H1 (cell line): ENCODE measurements at regions not wholly inside any gene's neighbourhood (a gene's known extent, or its start where the extent isn't known, plus 50 kb on each side); places are given as distances from the start of the nearest gene placed in this dataset.

Source experiments
- CTCF ChIA-PET: fragments of 300-600 bp; sonication (Branson Sonifier 250); formaldehyde crosslinking; loops from one replicate; lab custom pipeline; 2021; ENCODE audit not compliant: partially characterized antibody; lab: Charles Lee
- POLR2A ChIA-PET: fragments of 300-600 bp; sonication (Branson Sonifier 250); formaldehyde crosslinking; loops from one replicate; lab custom pipeline; 2021; ENCODE audit warnings: inconsistent platforms; ENCODE audit not compliant: partially characterized antibody; lab: Charles Lee
- DNase-seq, 2 experiments: peaks; one replicate each; pipeline versions ENCODE4 v3.0.0 to v3.0.0-alpha.2; 2010 to 2022; ENCODE audit warnings: low spot score in 2 of 2, low read depth in 1 of 2, mixed read lengths in 1 of 2
- FAIRE-seq: peaks from 2 replicates; lab custom pipeline; 2011; peaks lifted over from hg19 to GRCh38; lab: Jason Lieb, UNC
- H2AFZ ChIP-seq: 2 replicates; pipeline ENCODE4 v1.8.1; 2012; ENCODE audit warnings: low read length, inconsistent platforms
- H2AK5ac ChIP-seq: 2 replicates; pipeline ENCODE4 v1.6.1; 2013; ENCODE audit warnings: low read depth, low read length
- H2BK120ac ChIP-seq: replicated peaks from 2 replicates; pipeline ENCODE3; 2013; ENCODE audit warnings: low read depth, low read length, inconsistent platforms
- H2BK12ac ChIP-seq: 2 replicates; pipeline ENCODE4 v1.6.1; 2013; ENCODE audit warnings: low read depth, low read length
- H2BK15ac ChIP-seq: 2 replicates; pipeline ENCODE4 v1.6.1; 2013; ENCODE audit warnings: low read length
- H2BK20ac ChIP-seq: 2 replicates; pipeline ENCODE4 v1.6.1; 2013; ENCODE audit warnings: low read length
- H2BK5ac ChIP-seq: 2 replicates; pipeline ENCODE4 v1.6.1; 2013; ENCODE audit warnings: low read depth, low read length
- H3K14ac ChIP-seq: 2 replicates; pipeline ENCODE4 v1.6.1; 2013; ENCODE audit warnings: inconsistent platforms; ENCODE audit not compliant: insufficient read length
- H3K18ac ChIP-seq: 2 replicates; pipeline ENCODE4 v1.6.1; 2013; ENCODE audit warnings: low read length; ENCODE audit errors: extremely low read depth
- H3K23ac ChIP-seq: 2 replicates; pipeline ENCODE4 v1.6.1; 2013; ENCODE audit warnings: inconsistent platforms; ENCODE audit not compliant: insufficient read length
- H3K23me2 ChIP-seq: 2 replicates; pipeline ENCODE4 v1.6.1; 2013; ENCODE audit warnings: low read depth, low read length
- H3K27ac ChIP-seq: 2 replicates; pipeline ENCODE4 v1.6.1; 2011; ENCODE audit warnings: low read depth, low read length, inconsistent platforms
- H3K27me3 ChIP-seq, 4 experiments: replicated peaks in 1 of 4; 1 replicate in 1 of 4; 2 replicates in 3 of 4; pipeline versions ENCODE4 v1.6.1 to v1.8.1; 2011 to 2013; ENCODE audit warnings: low read length in 3 of 4, mild to moderate bottlenecking in 3 of 4, inconsistent platforms in 2 of 4, mixed read lengths in 2 of 4, moderate library complexity in 1 of 4; ENCODE audit not compliant: control insufficient read depth in 3 of 4, insufficient read depth in 3 of 4; ENCODE audit errors: extremely low read depth in 1 of 4
- H3K36me3 ChIP-seq, 4 experiments: 2 replicates each; pipeline versions ENCODE4 v1.6.1 to v1.8.1; 2011 to 2013; ENCODE audit warnings: mild to moderate bottlenecking in 4 of 4, low read length in 3 of 4, moderate library complexity in 2 of 4, control low read depth in 1 of 4, inconsistent platforms in 1 of 4; ENCODE audit not compliant: insufficient read depth in 4 of 4, control insufficient read depth in 2 of 4
- H3K4ac ChIP-seq: replicated peaks from 2 replicates; pipeline ENCODE3; 2013; ENCODE audit warnings: low read length, low read depth, mixed read lengths, inconsistent platforms; ENCODE audit not compliant: insufficient read length
- H3K4me1 ChIP-seq, 4 experiments: replicated peaks in 1 of 4; 1 replicate in 1 of 4; 2 replicates in 3 of 4; pipeline versions ENCODE4 v1.6.1 to v1.8.1; 2011 to 2013; ENCODE audit warnings: low read length in 3 of 4, inconsistent platforms in 2 of 4, mixed read lengths in 1 of 4; ENCODE audit not compliant: insufficient read depth in 4 of 4, control insufficient read depth in 3 of 4
- H3K4me2 ChIP-seq, 2 experiments: 2 replicates each; pipeline versions ENCODE4 v1.6.1 to v1.8.1; 2011 to 2013; ENCODE audit warnings: low read depth in 2 of 2, low read length in 2 of 2, control low read depth in 1 of 2, inconsistent platforms in 1 of 2, mild to moderate bottlenecking in 1 of 2; ENCODE audit not compliant: insufficient read depth in 1 of 2
- H3K4me3 ChIP-seq, 4 experiments: fragments of 200-600, 300-600 bp in 1 of 4; sonication (generic), shearing (Covaris generic), sonication (Bioruptor Twin) in 1 of 4; 2 replicates each; pipeline versions ENCODE4 v1.5.1 to v1.8.1; 2011 to 2016; ENCODE audit warnings: low read length in 4 of 4, low read depth in 3 of 4, control low read depth in 2 of 4, inconsistent platforms in 2 of 4, mild to moderate bottlenecking in 2 of 4, mixed read lengths in 1 of 4, moderate library complexity in 1 of 4; ENCODE audit not compliant: insufficient read depth in 2 of 4; ENCODE audit errors: extremely low read depth in 1 of 4
- H3K56ac ChIP-seq: replicated peaks from 2 replicates; pipeline ENCODE3; 2013; ENCODE audit warnings: low read depth, mild to moderate bottlenecking, mixed read lengths, low read length, inconsistent platforms; ENCODE audit not compliant: insufficient read length
- H3K79me1 ChIP-seq: 2 replicates; pipeline ENCODE4 v1.6.1; 2013; ENCODE audit warnings: low read depth, low read length, control low read depth
- H3K79me2 ChIP-seq, 2 experiments: 2 replicates each; pipeline versions ENCODE4 v1.6.1 to v1.8.1; 2012 to 2013; ENCODE audit warnings: low read length in 2 of 2, mild to moderate bottlenecking in 2 of 2, inconsistent platforms in 1 of 2; ENCODE audit not compliant: insufficient read depth in 2 of 2, control insufficient read depth in 1 of 2
- H3K9ac ChIP-seq, 4 experiments: replicated peaks in 1 of 4; 1 replicate in 1 of 4; 2 replicates in 3 of 4; pipeline versions ENCODE4 v1.6.1 to v1.8.1; 2011 to 2013; ENCODE audit warnings: low read depth in 3 of 4, low read length in 3 of 4, control low read depth in 2 of 4, mild to moderate bottlenecking in 2 of 4, moderate library complexity in 2 of 4, inconsistent platforms in 1 of 4; ENCODE audit errors: extremely low read depth in 1 of 4
- H3K9me3 ChIP-seq, 2 experiments: 2 replicates each; pipeline versions ENCODE4 v1.6.1 to v1.8.1; 2012 to 2013; ENCODE audit warnings: mild to moderate bottlenecking in 2 of 2, moderate library complexity in 2 of 2, control low read depth in 1 of 2, inconsistent platforms in 1 of 2, low read depth in 1 of 2, low read length in 1 of 2, mixed read lengths in 1 of 2; ENCODE audit not compliant: insufficient read depth in 2 of 2
- H4K20me1 ChIP-seq, 2 experiments: replicated peaks in 1 of 2; 2 replicates each; pipeline versions ENCODE3 to v1.8.1; 2011 to 2013; ENCODE audit warnings: inconsistent platforms in 2 of 2, low read length in 2 of 2, mild to moderate bottlenecking in 1 of 2; ENCODE audit not compliant: insufficient read depth in 2 of 2, control insufficient read depth in 1 of 2
- H4K5ac ChIP-seq: 2 replicates; pipeline ENCODE4 v1.6.1; 2013; ENCODE audit warnings: low read length, low read depth, mixed read lengths, inconsistent platforms; ENCODE audit not compliant: insufficient read length
- H4K8ac ChIP-seq: 2 replicates; pipeline ENCODE4 v1.8.0; 2013; ENCODE audit warnings: mild to moderate bottlenecking, moderate library complexity, low read length, inconsistent platforms; ENCODE audit not compliant: insufficient read depth; ENCODE audit errors: extremely low read depth
- H4K91ac ChIP-seq: replicated peaks from 2 replicates; pipeline ENCODE3; 2013; ENCODE audit warnings: low read length, mixed read lengths, inconsistent platforms; ENCODE audit not compliant: insufficient read length
- CBX5 ChIP-seq: fragments of 300-800, 300-1000 bp; sonication (generic); IDR thresholded peaks from 2 replicates; pipeline ENCODE4 v1.7.1; 2016; ENCODE audit warnings: antibody characterized with exemption, low read length, low read depth
- CREB1 ChIP-seq: IDR thresholded peaks from 2 replicates; pipeline ENCODE4 v1.6.1; 2012; ENCODE audit warnings: inconsistent platforms
- HDAC6 ChIP-seq: IDR thresholded peaks from one replicate; pipeline ENCODE4 v1.7.1; 2012; ENCODE audit warnings: low read depth, mild to moderate bottlenecking, inconsistent platforms, low read length, moderate library complexity
- JUN ChIP-seq: IDR thresholded peaks from 2 replicates; pipeline ENCODE4 v1.6.1; 2011; ENCODE audit warnings: low read depth, mild to moderate bottlenecking, improper control_type of control experiment, low read length
- KDM1A ChIP-seq: fragments of 200-600, 300-600 bp; sonication (generic); IDR thresholded peaks from 2 replicates; pipeline ENCODE4 v1.7.1; 2016; ENCODE audit warnings: mild to moderate bottlenecking, low read length, borderline replicate concordance
- NANOG ChIP-seq: IDR thresholded peaks from 2 replicates; pipeline ENCODE4 v1.6.1; 2011; ENCODE audit warnings: low read length, low read depth, mild to moderate bottlenecking, inconsistent platforms; ENCODE audit not compliant: insufficient read depth, poor library complexity, severe bottlenecking
- PHF8 ChIP-seq: fragments of 200-600 bp; sonication (generic); conservative IDR thresholded peaks from 2 replicates; pipeline ENCODE4 v1.7.1; 2012; ENCODE audit warnings: low read depth, mild to moderate bottlenecking, inconsistent platforms, low read length, moderate library complexity
- RAD21 ChIP-seq, 2 experiments: IDR thresholded peaks in 1 of 2; conservative IDR thresholded peaks in 1 of 2; 2 replicates each; pipeline ENCODE4 v1.6.1; 2011; ENCODE audit warnings: low read depth in 2 of 2, low read length in 2 of 2, improper control_type of control experiment in 1 of 2, inconsistent platforms in 1 of 2, mild to moderate bottlenecking in 1 of 2, moderate library complexity in 1 of 2
- RFX5 ChIP-seq: IDR thresholded peaks from 2 replicates; pipeline ENCODE4 v1.6.1; 2011; ENCODE audit warnings: low read depth, low read length, improper control_type of control experiment, borderline replicate concordance
- SAP30 ChIP-seq: fragments of 300-600 bp; sonication (generic); IDR thresholded peaks from 2 replicates; pipeline ENCODE4 v1.7.1; 2012; ENCODE audit warnings: low read length, moderate library complexity, mild to moderate bottlenecking, inconsistent platforms; ENCODE audit not compliant: insufficient read depth, insufficient replicate concordance
- SIRT6 ChIP-seq: IDR thresholded peaks from one replicate; pipeline ENCODE4 v1.7.1; 2012; ENCODE audit warnings: low read length, inconsistent platforms

DNA sequence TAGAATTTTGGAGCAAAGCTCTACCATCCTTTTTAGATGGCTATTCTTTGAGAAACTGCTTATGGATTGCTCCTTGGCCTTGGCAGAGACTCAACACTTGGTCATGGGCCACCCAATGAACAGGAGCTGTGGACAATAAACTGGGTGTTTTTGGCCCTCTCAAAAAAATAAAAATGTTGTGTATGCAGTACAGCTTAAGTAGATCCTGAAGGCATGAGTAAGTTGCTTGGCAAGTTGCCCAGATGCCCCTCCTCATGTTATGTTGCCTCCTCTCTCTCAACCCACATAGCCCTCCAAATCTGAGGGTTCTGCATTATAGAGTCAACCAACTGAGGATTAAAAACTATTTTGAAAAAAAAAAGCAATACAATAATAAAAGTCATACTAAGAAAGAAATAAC, 124.9 kb downstream of the ATP23 start:
- Histone ChIP-seq H2BK120ac (no peak overlapping the region), H3K79me1 (no peaks in the 10 kb centered on the region), H3K4me2 (no peak overlapping the region), H4K91ac (no peak overlapping the region), H4K5ac (no peak overlapping the region), H4K8ac (no peak overlapping the region), H3K9ac (no peak overlapping the region), H3K9me3 (no peaks in the 10 kb centered on the region), H3K23ac (no peak overlapping the region), H2AK5ac (no peak overlapping the region), H3K23me2 (no peaks in the 10 kb centered on the region), H2BK15ac (no peak overlapping the region), H3K27ac (no peak overlapping the region), H3K4me1 (no peaks in the 10 kb centered on the region), H2BK12ac (no peak overlapping the region), H4K20me1 (no peaks in the 10 kb centered on the region), H3K4ac (no peak overlapping the region), H2BK5ac (no peak overlapping the region), H2AFZ (no peak overlapping the region; the same call in 1 of the 2 replicates), H3K4me3 (no peak overlapping the region), H3K14ac (no peak overlapping the region), H3K18ac (no peak overlapping the region), H3K56ac (no peak overlapping the region), H3K27me3 (no peaks in the 10 kb centered on the region), H3K36me3 (no peaks in the 10 kb centered on the region), H3K79me2 (no peaks in the 10 kb centered on the region), H2BK20ac (no peak overlapping the region)
- DNase-seq (no peak), FAIRE-seq (no peak)
- no peak for TF ChIP-seq KDM1A
- no peak for TF ChIP-seq SIRT6
- TF ChIP-seq CREB1, result no peak
- TF ChIP-seq RAD21 (IDR thresholded peaks at IDR 0.05 in 1 of 2, conservative IDR thresholded peaks at IDR 0.05 in 1 of 2; ENCODE audit: low read depth in 2 of 2, low read length in 2 of 2), result no peak
- TF ChIP-seq PHF8, result no peak
- TF ChIP-seq RFX5, result no peak
- TF ChIP-seq NANOG, result no peak
- no peak for TF ChIP-seq CBX5
- no peak for TF ChIP-seq SAP30
- no peak for TF ChIP-seq HDAC6
- TF ChIP-seq JUN, result no peak
- POLR2A ChIA-PET, result no interaction called here
- CTCF ChIA-PET, result no interaction called here
